Superior temporal gyrus (tissue), 1 donor: ENCODE measurements at regions not wholly inside any gene's neighbourhood (a gene's known extent, or its start where the extent isn't known, plus 50 kb on each side); places are given as distances from the start of the nearest gene placed in this dataset.

Experiments
- DNase-seq: peaks from one replicate; pipeline ENCODE4 v3.0.0-alpha.2; 2016; ENCODE audit errors: extremely low spot score

GRCh38 chr5:8320244-8320643, 451.3 kb downstream of the MTRR start:
- DNase-seq: no peak

- no peak for DNase-seq
These were observed 452.3 kb downstream of the MTRR start for GRCh38 chr5:8321272-8321671.

GRCh38 chr5:8322484-8322883, 453.5 kb downstream of the MTRR start:
- DNase-seq: no peak

GRCh38 chr5:8327016-8327415, 458.1 kb downstream of the MTRR start:
- DNase-seq: no peak

- DNase-seq: no peak
These were observed 460.8 kb downstream of the MTRR start for GRCh38 chr5:8329773-8330172.

GRCh38 chr5:8332666-8333445, 463.9 kb downstream of the MTRR start:
- no peak for DNase-seq

- DNase-seq: peak; percentile 13
These were observed 464.5 kb downstream of the MTRR start for GRCh38 chr5:8333485-8333884.

- DNase-seq: no peak
These were observed 465.0 kb downstream of the MTRR start for GRCh38 chr5:8333977-8334376.

GRCh38 chr5:8340261-8340660, 471.3 kb downstream of the MTRR start:
- DNase-seq: no peak

- peak; percentile 60 for DNase-seq
These were observed 471.9 kb downstream of the MTRR start for GRCh38 chr5:8340739-8341344.

- DNase-seq: no peak
These were observed 472.5 kb downstream of the MTRR start for GRCh38 chr5:8341406-8341805.

- DNase-seq: no peak
These were observed 479.0 kb downstream of the MTRR start for GRCh38 chr5:8347984-8348383.

GRCh38 chr5:8349855-8350254, 480.9 kb downstream of the MTRR start:
- no peak for DNase-seq

GRCh38 chr5:8350644-8351339, 481.8 kb downstream of the MTRR start:
- DNase-seq: no peak

- DNase-seq: no peak
These were observed 487.0 kb downstream of the MTRR start for GRCh38 chr5:8355981-8356380.

GRCh38 chr5:8360012-8360411, 491.1 kb downstream of the MTRR start:
- DNase-seq: no peak

- DNase-seq: no peak
These were observed 493.5 kb downstream of the MTRR start for GRCh38 chr5:8362495-8362894.

GRCh38 chr5:8363138-8363537, 494.2 kb downstream of the MTRR start:
- DNase-seq: no peak

- DNase-seq: peak; percentile 85
These were observed 497.3 kb downstream of the MTRR start for GRCh38 chr5:8366266-8366665.

- DNase-seq: no peak
These were observed 507.5 kb downstream of the MTRR start for GRCh38 chr5:8376478-8376877.

- no peak for DNase-seq
These were observed 513.0 kb downstream of the MTRR start for GRCh38 chr5:8381972-8382371.

GRCh38 chr5:8382456-8382855, 513.5 kb downstream of the MTRR start:
- no peak for DNase-seq

- no peak for DNase-seq
These were observed 514.7 kb downstream of the MTRR start for GRCh38 chr5:8383616-8384015.
